ENCODE measurements at regions not wholly inside any gene's neighbourhood (a gene's known extent, or its start where the extent isn't known, plus 50 kb on each side); places are given as distances from the start of the nearest gene placed in this dataset.
"Not testable (repeated sequence)": the region's sequence is repeated elsewhere in the genome, so short reads cannot be mapped to it uniquely, and the experiment has no call there.

DNA sequence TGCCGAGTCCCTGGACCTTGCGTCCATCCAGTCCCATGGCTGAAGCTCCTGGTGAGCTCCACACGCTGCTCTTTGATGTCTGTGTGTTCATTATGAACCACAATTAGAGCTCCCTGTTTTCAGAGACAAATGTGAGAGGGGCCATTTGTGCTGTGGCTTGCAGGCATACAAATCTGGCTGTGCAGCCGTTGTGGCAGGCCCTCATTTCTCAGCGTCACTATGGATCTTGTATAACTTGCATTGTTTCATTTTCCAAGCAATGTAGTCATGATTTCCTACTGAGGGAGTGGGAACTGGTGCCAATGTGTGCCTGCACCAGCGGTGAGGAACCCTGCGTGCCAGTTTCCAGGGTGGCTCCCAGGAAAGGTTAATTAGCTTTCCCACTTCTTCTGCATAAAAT lies 542.6 kb downstream of the TMEM114 start:
- no peak for DNase-seq

DNA sequence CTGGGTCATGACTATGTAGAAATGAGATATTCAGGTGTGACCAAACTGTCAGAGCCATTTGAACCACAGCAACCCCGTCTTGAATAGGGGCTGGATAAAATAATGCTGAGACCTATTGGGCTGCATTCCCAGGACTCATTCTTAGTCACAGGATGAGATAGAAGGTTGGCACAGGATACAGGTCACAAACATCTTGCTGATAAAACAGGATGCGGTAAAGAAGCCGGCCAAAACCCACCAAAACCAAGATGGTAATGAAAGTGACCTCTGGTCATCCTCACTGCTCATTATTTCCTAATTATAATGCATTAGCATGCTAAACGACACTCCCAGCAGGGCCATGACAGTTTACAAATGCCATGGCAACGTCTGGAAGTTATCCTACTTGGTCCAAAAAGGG lies 545.5 kb downstream of the TMEM114 start:
- DNase-seq: no peak

DNA sequence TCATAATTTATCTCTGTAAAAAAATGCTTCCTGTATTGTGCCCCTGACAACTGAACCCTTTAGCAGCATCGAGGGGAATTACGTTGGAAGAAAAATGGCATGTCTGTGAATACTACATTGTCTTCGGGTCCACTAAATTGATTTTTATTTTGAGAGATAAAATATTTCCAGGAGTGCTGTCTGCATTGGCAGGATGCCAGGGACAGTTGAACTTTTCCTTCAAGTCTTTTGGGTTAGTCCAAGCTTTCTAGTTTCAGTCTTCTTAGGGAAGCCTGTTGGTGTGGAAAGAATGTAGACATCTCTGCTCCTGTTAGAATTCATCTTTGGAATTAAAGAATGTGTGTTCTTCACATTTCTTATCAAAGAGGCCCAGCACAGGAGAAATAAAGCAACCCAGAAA lies 557.9 kb downstream of the TMEM114 start:
- no peak for DNase-seq

DNA sequence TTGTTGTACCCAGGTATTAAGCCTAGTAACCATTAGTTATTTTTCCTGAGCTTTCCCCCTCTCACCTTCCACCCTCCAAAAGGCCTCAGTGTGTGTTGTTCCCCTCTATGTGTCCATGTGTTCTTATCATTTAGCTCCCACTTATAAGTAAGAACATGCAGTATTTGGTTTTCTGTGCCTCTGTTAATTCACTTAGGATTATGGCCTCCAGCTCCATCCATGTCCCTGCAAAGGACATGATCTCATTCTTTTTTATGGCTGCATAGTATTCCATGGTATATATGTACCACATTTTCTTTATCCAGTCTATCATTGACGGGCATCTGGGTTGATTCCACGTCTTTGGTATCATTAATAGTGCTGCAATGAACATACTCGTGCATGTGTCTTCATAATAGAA lies 560.3 kb downstream of the TMEM114 start:
- DNase-seq: not testable (repeated sequence)

DNA sequence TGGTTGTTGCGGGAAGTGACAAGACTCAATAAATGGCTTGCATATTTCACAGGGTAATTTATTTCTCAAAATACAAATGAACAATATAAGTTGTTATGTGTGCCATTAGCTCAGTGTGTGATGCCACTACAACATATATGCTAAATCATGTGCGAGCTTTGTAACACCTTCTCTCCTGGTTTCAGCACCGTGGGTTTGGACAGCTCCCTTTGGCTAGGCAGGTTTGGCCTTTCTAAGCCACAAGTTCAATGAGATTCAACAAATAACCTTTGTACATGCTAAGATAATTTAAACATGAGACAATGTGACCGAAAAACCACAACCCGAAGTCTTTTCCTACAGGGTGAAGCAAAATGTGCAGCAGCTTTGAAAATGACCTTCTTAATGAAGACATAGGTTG lies 563.9 kb downstream of the TMEM114 start:
- DNase-seq: no peak

DNA sequence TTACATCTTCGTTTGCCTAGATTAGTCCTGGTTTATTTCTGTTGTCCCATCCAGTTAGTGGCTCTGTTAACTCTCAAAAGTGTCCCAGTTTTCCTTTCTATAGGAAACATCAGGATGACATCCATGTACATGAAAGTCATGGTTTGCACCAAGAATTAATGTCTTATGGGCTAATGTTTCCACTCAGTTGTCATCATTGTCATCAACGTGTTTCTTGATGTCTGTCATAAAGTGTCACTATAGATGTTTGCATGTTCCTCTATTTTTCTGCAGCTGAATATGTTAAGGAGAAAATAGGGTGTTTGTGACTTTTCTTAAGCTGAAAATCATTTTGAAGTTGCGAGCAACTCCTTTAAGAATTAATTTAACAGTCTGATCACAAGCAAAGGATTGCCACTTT lies 567.0 kb downstream of the TMEM114 start:
- no peak for DNase-seq

DNA sequence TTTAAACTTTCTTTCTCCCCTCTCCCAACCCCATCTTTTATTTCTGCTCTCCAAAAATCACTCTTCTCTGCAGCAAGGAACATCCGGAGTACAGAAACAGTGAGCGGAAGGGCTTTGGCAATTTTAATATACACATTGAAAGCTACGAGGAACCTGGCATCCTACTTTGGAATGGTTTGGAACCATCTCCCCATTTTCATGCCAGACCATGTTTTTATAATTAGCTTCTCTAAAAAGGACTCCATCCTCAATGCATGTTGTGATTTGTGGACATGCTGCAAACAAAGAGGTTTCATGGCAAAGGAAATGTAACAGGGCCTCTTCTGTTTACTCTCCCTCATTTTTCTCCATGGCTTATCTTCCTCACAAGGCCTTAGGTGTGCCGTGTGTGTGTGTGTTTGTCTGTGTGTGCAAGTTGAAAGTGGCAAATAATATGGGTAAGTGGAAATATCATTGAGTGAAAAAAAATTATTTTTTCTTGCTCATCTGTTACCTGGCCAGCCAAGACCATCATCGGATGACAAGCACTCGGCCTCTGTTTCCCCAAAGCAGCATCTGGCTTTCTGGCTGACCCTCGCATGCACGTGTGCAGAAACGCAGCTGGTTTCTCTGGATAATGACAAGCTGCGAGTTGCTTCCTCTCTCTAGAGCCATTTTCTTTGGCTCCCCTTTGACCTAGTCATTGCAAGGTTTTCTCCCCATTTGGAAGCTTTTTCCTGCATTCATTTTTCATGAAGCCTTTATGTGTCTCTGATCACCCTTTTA lies 585.0 kb downstream of the TMEM114 start:
- DNase-seq: peak; percentile 73

DNA sequence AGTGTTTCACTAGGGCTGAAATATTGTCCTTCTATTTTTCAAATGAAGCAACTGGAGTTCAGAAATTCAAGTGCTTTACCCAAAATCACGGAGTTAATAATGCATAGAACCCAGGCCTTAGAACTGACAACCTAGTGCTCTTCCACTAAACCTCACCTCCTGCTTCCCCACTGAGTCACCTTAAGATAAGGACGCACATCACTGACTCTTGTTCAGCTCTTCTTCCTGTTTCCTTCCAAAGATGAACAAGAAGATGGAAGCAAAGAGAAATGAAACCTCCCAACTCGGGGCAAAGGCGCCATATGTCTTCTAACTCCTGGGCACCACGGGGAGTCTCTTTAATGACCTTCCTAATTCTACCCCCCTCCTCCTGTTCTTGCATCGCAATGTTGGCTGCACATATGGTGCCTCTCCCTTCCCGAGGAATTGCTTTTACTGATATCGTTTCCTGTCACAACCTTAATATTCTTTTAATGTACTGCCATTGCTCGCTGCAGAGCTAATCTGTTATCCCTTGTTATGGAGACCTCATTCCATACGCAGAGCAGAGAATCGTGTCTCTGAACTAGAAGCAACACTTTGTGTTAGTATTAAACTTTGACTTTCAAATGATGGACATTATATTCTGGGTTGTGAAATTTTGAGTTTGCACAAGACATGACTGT lies 591.4 kb downstream of the TMEM114 start:
- no peak for DNase-seq

DNA sequence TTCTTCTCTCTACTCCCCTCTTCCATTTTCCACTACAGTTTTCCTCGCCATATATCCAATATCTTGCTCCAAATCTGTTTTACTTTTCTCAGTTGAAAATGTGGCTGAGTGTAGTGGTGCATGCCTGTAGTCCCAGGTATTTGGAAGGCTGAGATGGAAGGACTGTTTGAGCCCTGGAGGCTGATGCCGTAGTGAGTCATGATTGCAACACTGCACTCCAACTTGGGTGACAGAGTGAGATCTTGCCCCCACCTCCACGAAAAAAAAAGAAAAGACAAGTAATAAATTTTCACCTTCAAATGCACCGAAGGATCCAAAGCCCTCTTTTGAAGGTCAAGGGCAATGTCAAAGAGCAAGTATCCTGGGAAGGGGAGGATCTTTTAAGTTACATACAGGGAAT lies 592.3 kb downstream of the TMEM114 start:
- no peak for DNase-seq

DNA sequence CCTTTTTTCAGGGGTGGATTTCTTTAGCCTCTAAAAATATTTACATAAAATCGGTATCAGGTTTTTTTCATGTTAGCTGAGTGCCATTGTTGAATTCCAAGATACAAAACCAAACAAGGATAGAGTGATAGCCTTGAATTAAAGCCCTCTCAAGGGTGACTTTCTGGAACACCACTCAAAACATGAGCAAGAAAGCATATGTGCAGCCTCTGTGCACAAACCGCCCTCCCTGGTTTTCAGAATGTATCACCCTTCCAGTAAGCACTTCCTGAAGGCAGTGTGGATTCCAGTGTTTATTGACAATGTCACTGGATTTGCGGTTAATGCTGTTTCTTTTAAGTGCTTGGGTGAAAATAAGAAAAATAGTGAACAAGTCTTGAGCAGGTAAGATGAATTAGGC lies 597.7 kb downstream of the TMEM114 start:
- no peak for DNase-seq

DNA sequence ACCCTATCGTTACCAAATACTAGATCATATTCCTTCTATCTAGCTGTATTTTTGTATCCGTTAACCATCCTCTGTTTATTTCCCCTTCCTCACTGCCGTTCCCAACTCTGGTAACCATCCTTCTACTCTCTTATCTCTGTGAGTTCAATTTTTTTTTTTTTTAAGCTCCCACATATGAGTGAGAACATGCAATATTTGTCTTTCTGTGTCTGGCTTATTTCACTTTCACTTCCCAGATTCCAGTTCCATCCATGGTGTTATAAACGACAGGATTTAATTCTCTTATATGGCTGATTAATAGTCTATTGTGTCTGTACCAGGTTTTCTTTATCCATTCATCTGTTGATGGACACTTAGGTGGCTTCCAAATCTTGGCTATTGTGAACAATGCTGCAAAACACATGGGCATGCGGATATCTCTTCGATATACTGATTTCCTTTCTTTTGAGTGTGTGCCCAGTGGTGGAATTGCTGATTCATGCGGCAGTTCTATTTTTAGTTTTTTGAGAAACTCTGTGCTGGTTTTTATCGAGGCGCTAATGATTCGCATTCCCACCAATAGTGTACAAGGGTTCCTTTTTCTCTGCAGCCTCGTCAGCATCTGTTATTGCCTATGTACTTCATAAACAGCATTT lies 599.6 kb downstream of the TMEM114 start:
- no peak for DNase-seq

DNA sequence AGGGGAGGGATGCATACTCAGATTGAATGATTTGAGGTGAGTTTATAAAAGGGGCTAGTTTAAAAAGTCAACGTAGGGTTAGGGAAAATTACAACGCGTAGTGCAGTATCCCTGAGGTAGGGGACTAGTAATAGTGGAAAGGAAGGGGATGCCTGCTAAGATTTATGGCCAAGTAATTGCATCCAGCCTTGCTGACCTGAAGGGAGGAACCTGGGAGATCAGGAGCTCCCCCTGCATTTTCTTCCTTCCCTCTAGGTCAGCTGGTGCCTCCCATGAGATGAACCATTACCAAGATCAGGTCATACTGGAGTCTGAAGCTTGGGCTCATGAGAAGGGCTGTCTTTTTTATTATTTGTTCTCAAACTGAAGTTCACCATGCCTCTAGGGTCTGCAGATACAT lies 606.6 kb downstream of the TMEM114 start:
- DNase-seq: no peak

DNA sequence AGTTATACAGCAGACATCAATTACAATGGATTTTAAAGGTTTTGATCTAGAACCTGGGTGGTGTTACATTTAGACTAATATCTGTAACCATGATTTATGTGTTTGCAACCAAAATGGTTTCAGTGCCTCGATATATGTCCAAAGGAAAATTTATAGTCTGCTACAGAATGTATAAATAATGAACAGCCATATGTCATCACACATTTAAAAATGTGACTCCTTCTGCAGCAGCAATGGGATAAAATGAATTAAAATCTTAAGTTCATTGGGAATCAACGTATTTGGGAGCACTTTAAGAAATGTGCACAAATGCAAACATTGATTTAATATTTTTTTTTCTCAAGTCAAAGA lies 610.2 kb downstream of the TMEM114 start:
- DNase-seq: no peak

DNA sequence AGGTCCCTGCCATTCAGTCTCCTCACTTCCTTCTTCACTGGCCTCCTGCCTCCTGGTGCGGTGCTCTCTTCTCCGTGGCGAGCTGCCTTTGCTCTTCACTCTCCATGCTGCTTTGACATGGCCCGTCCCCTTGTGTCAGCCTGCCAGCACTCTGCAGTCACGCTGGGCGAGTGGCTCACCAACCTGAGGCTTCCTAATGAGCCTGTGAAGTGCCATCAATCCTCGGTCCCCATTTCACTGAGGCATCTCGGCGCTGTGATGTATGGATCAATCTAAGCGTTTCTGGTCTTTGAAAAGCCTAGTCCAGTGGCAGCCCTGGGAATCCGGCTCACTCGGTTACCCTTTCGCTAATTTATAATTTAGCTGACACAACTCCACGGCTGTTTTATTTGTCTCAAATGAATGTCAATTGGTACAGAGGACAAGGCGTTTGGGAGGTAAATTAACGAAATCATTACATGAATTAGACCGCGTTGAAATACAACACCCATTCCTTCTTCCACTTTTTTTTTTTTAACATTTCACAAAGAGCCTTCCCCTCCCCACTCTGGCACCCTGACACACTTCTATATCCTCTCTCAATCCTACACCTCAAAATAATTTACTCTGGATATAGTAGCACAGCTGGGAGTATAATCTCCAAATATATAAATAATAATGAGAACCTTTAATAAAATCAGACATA lies 610.7 kb downstream of the TMEM114 start:
- no peak for DNase-seq

DNA sequence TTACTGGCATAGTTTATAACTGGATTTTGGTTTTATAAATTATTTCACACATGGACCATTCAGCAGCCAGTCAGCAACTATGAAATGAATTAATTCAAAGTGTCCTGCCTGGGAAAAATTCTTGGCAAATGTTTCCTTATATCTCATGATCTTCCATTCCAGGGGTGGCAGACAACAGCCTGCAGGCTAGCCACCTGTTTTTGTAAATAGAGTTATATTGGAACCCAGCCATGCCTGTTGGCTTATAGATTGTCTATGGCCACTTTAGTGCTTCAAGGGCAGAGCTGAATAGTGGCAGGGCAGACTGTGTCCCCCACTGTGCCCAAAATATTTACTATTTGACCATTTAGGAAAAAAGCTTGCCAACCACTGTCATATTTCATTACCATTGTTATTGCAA lies 613.7 kb downstream of the TMEM114 start:
- DNase-seq: no peak

DNA sequence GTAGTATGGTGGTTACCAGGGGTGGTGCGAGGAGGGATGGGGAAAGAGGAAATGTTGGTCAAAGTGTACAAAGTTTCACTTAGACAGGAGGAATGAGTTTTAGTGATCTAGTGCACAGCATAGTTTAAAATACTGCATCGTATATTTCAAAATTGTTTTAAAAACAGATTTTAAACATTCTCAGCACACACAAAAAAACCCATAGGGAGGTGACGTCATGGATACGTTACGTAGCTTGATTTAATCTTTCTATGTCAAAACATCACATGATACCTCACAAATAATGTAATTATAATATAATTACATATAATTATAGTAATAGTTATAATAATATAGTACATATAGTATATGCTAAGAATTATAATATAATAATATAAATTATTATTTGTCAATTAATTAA lies 614.2 kb downstream of the TMEM114 start:
- DNase-seq: no peak

DNA sequence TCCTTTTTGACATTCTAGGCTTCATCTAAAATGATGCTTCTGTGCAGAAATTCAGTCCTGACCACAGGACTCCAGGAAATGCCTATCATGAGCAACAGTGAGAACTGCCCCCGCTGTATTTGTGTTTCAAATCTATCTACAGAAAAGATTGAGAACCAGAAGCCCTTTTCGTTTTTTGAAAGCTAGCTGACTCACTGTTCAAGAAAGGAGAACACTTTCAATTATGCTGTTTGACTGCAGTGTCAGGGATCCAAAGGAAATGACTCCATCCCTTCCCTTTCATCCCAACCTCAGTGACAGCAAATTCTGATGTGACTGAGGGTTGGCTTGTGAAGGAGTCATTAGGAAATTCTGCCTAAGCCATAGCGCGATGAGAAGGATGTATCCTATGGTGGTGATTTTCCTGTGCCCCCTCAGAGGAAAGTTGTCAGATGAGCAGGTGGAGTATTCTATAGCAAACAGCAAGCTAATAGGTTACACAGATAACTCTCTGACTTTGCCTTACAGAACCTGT lies 622.3 kb downstream of the TMEM114 start:
- no peak for DNase-seq

DNA sequence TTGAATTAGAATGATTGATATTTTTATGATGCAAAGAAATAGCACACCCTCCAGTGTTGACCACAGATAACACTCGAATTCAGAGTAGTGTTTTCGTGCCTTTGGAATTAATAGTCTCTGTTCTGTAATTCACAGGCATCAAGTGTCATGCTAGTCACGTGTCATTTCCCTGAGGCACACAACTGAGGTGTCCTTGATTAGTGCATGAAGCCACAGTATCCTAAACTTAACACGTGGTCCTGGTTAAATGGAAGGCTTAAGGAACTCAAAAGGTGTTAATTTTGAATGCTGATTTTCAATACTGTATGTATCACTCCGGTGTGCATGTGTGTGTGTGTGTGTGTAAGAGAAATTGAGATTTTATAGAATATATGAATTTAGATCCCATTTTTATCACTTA lies 625.6 kb downstream of the TMEM114 start:
- no peak for DNase-seq

DNA sequence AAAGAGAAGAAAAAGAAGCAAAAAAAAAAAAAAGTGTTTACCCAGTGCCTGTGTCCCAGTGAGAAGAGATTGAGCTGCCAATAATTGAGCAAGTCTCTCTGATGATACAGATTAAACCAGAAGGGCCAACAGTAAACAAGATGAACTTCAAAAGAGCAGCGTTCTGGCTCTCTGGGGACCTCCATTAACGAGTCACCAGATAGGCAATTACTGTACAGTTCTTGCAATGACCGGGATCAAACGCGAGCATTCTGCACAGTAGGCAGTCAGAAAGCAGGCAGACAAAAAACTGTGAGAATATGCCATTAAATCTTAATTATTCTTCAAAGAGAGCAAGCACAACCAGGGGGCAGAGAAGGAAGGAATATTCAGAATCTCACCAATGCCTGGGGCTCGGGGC lies 626.1 kb downstream of the TMEM114 start:
- no peak for DNase-seq

DNA sequence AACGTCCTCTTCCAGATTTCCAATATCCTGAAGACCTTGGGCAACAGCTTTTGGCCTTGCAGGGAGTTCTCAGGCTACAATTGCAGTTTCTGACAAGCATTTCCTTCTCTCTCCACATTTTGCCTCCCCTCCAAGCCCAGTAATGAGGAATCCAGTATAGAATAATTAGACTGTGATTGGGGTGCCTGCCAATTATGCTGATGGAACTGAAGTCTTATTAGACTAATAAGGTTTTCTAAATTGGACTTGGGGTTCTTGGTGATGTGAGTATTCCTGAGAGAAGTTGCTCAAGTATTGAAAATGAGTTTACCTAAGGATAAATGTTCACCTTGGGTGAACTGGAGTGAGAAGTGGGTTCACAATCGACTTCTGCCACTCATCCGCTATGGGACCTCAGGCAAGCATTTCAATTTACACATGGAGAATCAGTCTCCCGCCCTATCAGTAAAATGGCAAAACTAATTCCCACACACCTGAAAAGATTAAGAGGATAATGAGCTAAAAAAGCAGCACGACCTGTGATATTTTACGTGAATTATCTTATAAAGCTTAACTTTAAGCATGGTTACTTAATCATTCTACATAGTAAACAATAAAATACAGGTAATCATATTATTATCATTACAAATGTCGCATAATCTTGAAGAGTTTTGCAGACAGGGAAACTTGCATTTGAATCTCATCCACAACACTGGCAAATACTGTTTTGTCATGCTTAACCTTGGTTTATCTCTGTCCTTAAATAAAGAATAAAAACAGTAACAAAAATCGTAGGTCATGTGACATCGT lies 628.0 kb downstream of the TMEM114 start:
- DNase-seq: no peak

DNA sequence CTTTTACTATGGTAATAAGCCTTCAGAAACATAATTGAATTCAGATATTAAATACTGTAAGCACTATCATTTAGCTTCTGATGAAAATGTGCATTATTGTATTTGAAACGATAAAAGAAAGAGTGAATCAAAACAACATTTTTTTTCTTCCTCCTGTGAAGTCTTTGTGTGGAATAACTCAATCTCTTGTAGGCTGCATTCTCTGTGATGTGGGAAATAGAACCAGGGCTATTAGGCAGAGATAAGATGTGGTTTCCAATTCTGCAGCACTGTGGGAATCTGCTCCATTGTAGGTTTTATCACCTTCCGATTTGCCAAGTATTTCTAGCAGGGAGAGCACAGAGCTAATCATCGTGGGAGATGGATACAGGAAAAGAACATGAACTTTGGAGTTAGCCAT lies 624.5 kb downstream of the RBFOX1 start:
- DNase-seq: no peak

DNA sequence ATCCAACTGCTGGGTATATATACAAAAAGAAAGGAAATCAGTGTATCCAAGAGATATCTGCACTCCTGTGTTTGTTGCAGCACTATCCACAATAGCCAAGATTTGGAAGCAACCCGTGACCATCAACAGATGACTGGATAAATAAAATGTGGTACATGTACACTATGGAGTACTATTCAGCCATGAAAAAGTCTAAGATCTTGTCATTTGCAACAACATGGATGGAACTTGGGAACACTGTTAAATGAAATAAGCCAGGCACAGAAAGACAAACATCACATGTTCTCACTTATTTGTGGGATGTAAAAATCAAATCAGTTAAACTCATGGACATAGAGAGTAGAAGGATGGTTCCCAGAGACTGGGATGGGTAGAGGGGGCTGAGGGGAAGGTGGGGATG lies 620.7 kb downstream of the RBFOX1 start:
- no peak for DNase-seq

DNA sequence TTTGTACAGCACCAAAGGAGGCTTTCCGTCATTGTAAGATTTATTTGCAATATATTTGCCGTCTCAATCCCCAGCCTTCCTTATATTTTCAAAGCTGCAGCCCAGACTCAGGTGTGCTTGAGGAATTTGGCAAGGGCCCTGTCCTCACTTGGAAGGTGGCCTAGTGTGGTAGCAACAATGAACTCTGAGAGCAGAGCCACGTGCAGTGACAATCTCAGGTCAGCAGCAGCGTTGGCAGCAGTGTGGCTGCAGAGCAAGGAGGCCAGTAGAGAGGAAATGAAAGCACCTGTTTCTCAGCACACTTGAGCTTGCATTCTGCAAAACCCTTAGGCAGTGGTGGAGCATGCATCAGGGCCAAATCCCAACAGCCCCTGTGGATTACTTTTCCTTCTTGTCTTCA lies 613.5 kb downstream of the RBFOX1 start:
- no peak for DNase-seq

All from right hindlimb (tissue), 1 donor.